ENCODE measurements at regions not wholly inside any gene's neighbourhood (a gene's known extent, or its start where the extent isn't known, plus 50 kb on each side); places are given as distances from the start of the nearest gene placed in this dataset.

DNA sequence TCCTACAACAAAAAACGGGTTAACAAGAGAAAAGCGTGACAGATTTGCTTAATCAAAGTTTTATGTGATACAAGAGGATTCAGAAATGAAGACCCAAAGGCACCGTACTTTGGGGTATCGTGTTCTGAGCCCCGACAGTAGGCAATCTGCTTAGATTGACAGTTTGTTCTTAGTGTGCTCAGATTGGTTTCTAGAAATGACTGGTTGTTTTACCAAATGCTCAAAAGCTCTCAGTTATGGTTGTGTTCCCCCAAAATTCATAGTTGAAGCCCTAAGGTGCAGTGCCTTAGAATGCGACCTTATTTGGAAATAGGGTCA, 102.7 kb downstream of the RASSF10 start:
- ATAC-seq (ENCODE audit: low read depth) (no peak), DNase-seq (ENCODE audit: low spot score in 2 of 2) (no peak)
- peaks cover 13% of the 10 kb centered on the region for H3K9me3 Mint-ChIP-seq
- peaks cover 5% of the 10 kb centered on the region for H3K27me3 Mint-ChIP-seq
- no peak overlapping the region for H3K27ac Mint-ChIP-seq
- no peaks in the 10 kb centered on the region for H3K4me1 Mint-ChIP-seq
- no peaks in the 10 kb centered on the region for H3K36me3 Mint-ChIP-seq
- H3K4me3 Mint-ChIP-seq: no peak overlapping the region

DNA sequence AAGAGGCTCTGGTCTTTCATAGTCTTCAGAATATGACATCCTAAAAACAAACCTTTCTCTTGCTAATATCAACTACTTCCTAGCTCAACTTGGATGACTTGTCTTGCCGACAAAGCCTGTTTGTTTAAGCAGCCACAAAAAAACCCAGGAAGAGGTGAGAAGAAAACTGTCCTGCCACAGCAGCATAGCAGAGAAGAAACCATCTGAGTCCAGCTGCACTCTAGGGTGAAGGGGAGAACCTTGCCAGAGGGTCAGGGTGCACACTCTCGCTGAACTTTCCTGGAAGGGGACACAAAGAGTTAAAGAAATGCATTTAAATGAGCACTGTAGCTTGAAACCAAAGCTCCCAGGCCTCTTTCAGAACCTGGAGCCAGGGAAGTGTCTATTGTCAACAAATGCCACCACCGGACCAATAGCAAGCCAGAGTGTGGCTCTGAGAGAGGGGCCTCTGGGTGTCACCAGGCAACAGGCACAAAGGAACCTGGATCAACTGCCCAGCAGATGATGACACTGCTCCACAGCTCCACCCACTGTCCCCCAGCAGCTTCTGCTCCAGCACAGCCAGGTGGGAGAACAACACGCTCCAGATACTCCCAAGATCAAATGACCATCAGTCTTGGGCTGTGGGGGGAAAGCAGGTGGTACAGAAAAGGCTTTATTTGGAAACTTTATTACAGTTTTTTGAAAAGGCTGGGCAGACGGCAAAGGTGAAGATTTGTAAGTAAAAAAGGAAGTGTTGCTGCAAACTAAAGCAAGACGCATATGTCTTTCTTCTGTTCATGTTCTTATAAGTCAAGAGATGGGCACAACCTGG, 105.7 kb downstream of the RASSF10 start:
- Mint-ChIP-seq H3K36me3 (no peaks in the 10 kb centered on the region), H3K27me3 (peaks cover 7% of the 10 kb centered on the region), H3K4me3 (no peak overlapping the region), H3K27ac (no peak overlapping the region), H3K4me1 (no peaks in the 10 kb centered on the region), H3K9me3 (no peaks in the 10 kb centered on the region)
- no peak for ATAC-seq (ENCODE audit: low read depth)
- no peak for DNase-seq (ENCODE audit: low spot score in 2 of 2)

DNA sequence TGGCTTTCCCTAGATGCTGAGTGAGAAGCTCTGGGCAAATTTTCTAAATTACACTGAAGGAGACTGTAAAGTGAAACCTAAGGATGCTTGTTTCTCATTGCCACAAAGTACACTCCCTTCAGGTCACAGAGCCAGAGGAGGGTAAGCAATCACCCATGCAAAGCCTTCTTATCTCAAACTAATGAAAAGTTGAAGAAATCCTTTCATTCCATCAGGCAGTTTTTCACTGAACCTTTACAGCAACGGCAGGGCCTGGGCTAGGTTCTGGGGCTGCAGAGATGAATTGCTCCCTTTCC, 106.2 kb downstream of the RASSF10 start:
- H3K27me3 Mint-ChIP-seq: peaks cover 7% of the 10 kb centered on the region
- no peak for DNase-seq (ENCODE audit: low spot score in 2 of 2)
- no peak overlapping the region for H3K27ac Mint-ChIP-seq
- ATAC-seq (ENCODE audit: low read depth): no peak
- H3K4me3 Mint-ChIP-seq: no peak overlapping the region
- H3K9me3 Mint-ChIP-seq: no peaks in the 10 kb centered on the region
- H3K36me3 Mint-ChIP-seq: no peaks in the 10 kb centered on the region
- no peaks in the 10 kb centered on the region for H3K4me1 Mint-ChIP-seq

DNA sequence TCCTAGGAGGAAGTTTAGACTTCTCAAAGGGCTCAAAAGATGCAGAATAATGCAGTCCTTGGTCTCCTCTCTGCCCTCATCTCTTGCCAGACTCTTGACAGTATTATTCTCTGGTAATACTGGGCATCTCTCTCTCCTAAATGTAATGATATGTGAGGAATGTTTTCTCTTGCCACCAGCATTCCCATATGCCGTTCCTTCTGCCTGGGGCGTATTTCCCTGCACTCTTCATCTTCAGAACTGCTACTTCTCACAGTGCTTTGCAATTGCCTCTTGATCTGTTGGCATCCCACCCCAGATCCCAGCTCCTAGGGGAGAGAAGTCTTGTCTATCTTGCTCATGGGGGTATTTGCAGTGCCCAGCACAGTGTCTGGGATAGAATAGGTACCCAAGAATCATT, 107.4 kb downstream of the RASSF10 start:
- H3K4me3 Mint-ChIP-seq: no peak overlapping the region
- no peaks in the 10 kb centered on the region for H3K9me3 Mint-ChIP-seq
- DNase-seq (ENCODE audit: low spot score in 2 of 2) (no peak), ATAC-seq (ENCODE audit: low read depth) (no peak)
- no peaks in the 10 kb centered on the region for H3K4me1 Mint-ChIP-seq
- H3K36me3 Mint-ChIP-seq: no peaks in the 10 kb centered on the region
- peaks cover 7% of the 10 kb centered on the region for H3K27me3 Mint-ChIP-seq
- no peak overlapping the region for H3K27ac Mint-ChIP-seq

DNA sequence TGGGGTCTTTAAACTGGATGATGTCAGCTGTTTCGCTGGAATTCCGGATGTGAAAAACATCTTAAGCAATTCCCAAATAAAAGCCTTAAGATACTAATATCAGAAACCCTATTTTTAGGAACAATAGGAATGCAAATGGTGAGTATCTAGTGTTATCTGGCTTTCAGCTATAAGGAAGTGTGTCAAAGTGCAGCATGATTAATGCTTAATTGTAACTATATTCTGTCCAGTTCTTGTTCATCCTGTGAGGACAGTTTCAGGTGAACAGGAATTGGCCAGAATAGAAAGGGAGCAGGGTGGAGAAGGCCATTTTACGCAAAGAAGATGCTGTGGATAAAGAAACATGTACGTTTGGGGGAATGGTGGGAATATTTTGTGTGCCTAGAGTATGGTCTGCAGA, 108.2 kb downstream of the RASSF10 start:
- ATAC-seq (ENCODE audit: low read depth): no peak
- H3K27ac Mint-ChIP-seq: no peak overlapping the region
- no peak for DNase-seq (ENCODE audit: low spot score in 2 of 2)
- H3K4me3 Mint-ChIP-seq: no peak overlapping the region
- no peaks in the 10 kb centered on the region for H3K4me1 Mint-ChIP-seq
- H3K9me3 Mint-ChIP-seq: no peaks in the 10 kb centered on the region
- H3K27me3 Mint-ChIP-seq: peaks cover 7% of the 10 kb centered on the region
- H3K36me3 Mint-ChIP-seq: no peaks in the 10 kb centered on the region

DNA sequence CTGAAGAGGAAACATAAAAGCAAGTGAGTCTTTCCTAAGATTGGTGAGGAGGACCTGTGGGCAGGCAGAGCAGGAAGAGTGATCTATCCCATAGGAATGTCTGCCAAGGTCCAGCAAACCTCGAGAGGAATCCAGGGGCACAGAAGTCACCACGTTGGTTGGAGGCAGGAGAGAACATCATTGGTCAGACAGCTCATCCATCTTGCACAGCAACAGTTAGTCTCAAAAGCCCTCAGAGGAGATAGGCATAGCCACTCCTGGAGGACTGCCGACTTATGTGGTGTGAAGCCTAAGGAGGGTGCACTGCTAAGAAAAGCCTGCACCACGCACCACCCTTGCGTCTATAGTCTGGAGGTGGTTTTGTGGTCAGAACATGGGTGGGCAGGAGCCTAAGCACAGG, 109.1 kb downstream of the RASSF10 start:
- no peak overlapping the region for H3K27ac Mint-ChIP-seq
- no peak overlapping the region for H3K4me3 Mint-ChIP-seq
- peaks cover 4% of the 10 kb centered on the region for H3K9me3 Mint-ChIP-seq
- no peak for ATAC-seq (ENCODE audit: low read depth)
- H3K4me1 Mint-ChIP-seq: no peaks in the 10 kb centered on the region
- peaks cover 7% of the 10 kb centered on the region for H3K27me3 Mint-ChIP-seq
- H3K36me3 Mint-ChIP-seq: no peaks in the 10 kb centered on the region
- DNase-seq (ENCODE audit: low spot score in 2 of 2): no peak

DNA sequence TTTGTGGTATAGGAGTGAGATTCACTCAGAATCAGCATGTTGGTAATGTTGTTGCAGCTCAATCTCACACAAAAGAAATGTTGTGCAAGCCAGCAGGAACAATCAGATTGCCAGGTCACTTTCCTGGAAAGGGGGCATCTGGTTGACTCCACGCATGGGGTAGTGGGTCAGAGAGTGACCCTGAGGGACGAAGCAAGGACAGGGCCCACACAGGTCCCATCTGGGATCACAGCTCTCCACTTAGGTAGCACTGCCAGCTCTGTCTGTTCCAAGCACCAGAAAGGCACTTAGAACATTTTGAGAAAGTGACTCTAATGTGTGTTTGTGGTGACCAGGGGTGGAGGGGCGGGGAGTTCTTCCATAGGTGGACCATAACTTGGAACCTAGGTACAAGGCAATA, 109.5 kb downstream of the RASSF10 start:
- peaks cover 7% of the 10 kb centered on the region for H3K27me3 Mint-ChIP-seq
- no peak for ATAC-seq (ENCODE audit: low read depth)
- DNase-seq (ENCODE audit: low spot score in 2 of 2): no peak
- H3K36me3 Mint-ChIP-seq: no peaks in the 10 kb centered on the region
- no peaks in the 10 kb centered on the region for H3K4me1 Mint-ChIP-seq
- no peak overlapping the region for H3K27ac Mint-ChIP-seq
- peaks cover 4% of the 10 kb centered on the region for H3K9me3 Mint-ChIP-seq
- H3K4me3 Mint-ChIP-seq: no peak overlapping the region

DNA sequence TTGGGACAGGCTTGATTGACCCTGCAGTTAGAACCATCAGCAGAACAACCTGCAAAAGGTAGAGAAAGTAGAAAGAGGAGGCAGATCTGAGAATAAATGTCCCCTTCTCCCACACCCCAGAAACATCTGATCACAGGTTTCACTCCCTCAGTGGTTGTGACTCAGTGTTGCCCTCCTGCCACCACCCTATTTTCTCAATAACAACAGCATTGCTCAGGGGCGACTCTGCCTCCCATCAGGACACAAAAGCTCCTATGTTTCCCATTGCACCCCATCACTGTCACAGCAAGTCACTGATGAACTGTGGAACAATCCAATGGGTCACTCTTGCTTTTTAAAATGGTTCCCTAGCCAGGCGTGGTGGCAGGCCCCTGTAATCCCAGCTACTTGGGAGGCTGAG, 110.2 kb downstream of the RASSF10 start:
- H3K27ac Mint-ChIP-seq: no peak overlapping the region
- no peak overlapping the region for H3K4me3 Mint-ChIP-seq
- H3K27me3 Mint-ChIP-seq: peaks cover 7% of the 10 kb centered on the region
- no peak for ATAC-seq (ENCODE audit: low read depth)
- no peaks in the 10 kb centered on the region for H3K4me1 Mint-ChIP-seq
- no peaks in the 10 kb centered on the region for H3K36me3 Mint-ChIP-seq
- DNase-seq (ENCODE audit: low spot score in 2 of 2): no peak
- peaks cover 4% of the 10 kb centered on the region for H3K9me3 Mint-ChIP-seq

DNA sequence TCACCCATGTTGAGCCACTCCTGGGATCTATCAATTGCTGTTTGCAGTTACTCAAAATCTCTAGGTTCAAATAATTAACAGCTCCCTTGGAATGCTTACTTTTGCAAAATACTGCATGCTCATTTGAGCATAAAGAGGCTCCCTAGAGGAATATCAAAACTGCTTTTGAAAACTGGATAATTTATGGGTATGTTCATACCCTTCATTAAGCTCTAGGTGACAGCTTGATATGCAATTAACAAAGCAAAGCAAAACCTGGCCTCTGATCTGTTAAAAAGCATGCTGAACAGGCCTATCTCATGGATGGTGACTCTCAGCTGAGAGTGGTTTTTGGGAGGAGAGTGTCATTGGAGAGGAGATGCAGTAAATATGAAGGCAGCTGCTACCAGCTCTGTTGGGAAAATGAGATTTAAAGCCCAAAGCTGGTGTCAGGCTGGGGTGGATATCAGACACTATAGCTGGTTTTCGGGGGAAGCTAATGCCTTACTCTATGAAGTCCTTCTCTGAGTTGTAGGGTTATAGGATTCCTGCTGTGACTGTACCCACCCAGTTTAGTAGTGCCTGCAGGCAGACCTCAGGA, 110.9 kb downstream of the RASSF10 start:
- DNase-seq (ENCODE audit: low spot score in 2 of 2): no peak
- Mint-ChIP-seq H3K27ac (no peak overlapping the region), H3K4me3 (no peak overlapping the region), H3K4me1 (no peaks in the 10 kb centered on the region), H3K9me3 (peaks cover 4% of the 10 kb centered on the region), H3K27me3 (peaks cover 7% of the 10 kb centered on the region), H3K36me3 (no peaks in the 10 kb centered on the region)
- no peak for ATAC-seq (ENCODE audit: low read depth)

DNA sequence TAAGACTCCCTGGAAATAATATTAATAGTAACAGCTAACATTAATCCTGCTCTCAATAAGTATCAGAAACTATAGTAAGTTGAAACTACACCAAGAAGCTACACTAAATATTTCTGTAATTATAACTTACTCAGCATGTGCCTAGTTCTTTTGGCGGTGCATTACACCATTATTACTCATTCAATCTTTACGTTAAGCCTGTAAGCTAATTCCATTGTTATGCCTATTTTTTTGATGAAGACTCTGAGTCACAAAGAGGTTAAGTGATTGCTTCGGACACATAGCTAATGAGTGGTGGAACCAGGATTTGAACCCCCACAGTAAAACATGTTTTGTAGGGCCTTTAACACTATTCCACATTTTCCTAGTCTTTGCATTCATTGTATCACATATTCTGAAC, 111.6 kb downstream of the RASSF10 start:
- peaks cover 7% of the 10 kb centered on the region for H3K27me3 Mint-ChIP-seq
- H3K9me3 Mint-ChIP-seq: peaks cover 4% of the 10 kb centered on the region
- no peaks in the 10 kb centered on the region for H3K36me3 Mint-ChIP-seq
- no peak for DNase-seq (ENCODE audit: low spot score in 2 of 2)
- no peaks in the 10 kb centered on the region for H3K4me1 Mint-ChIP-seq
- H3K4me3 Mint-ChIP-seq: no peak overlapping the region
- no peak overlapping the region for H3K27ac Mint-ChIP-seq
- ATAC-seq (ENCODE audit: low read depth): no peak

DNA sequence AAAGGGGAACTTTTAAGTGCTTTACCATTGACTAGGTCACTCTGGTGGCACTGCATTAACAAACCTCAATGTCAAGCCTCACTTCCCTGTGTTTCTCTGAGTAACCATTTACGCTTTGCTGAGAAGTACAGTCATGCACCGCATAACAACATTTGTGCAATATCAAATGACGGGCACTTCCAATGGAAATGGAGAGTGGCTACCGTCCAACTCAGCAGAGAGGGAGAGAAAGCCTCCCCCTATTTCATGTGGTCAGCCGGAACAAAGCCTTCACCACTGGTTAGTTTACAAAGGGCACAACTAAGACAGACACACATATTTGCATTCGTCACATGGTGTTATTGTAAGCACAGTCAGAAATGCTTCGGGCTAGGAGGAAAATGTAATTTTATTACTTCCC, 117.3 kb downstream of the RASSF10 start:
- Mint-ChIP-seq H3K9me3 (peaks cover 8% of the 10 kb centered on the region), H3K36me3 (no peaks in the 10 kb centered on the region), H3K4me3 (no peak overlapping the region), H3K4me1 (no peaks in the 10 kb centered on the region), H3K27me3 (peaks cover 2% of the 10 kb centered on the region), H3K27ac (no peak overlapping the region)
- ATAC-seq (ENCODE audit: low read depth): no peak
- DNase-seq (ENCODE audit: low spot score in 2 of 2): no peak

DNA sequence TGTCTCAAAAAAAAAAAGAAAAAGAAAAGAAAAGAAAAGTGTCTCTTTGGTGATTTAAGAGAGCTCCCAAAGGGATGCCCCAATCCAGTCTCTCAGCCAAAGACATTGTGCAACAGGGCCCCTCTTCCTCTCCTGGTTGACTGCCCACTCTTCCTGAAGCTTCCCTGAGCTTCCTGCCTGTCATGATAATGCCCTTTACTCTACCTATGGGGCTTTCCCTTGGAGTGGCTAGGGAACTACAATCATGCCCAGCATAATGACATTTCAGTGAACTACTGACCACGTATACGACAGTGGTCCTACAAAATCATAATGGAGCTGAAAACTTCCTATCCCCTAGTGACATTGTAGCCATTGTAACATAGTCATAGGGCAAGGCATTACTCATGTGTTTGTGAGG, 118.0 kb downstream of the RASSF10 start:
- H3K9me3 Mint-ChIP-seq: peaks cover 11% of the 10 kb centered on the region
- H3K36me3 Mint-ChIP-seq: no peaks in the 10 kb centered on the region
- H3K4me1 Mint-ChIP-seq: no peaks in the 10 kb centered on the region
- H3K27ac Mint-ChIP-seq: no peak overlapping the region
- H3K4me3 Mint-ChIP-seq: no peak overlapping the region
- DNase-seq (ENCODE audit: low spot score in 2 of 2): no peak
- peaks cover 2% of the 10 kb centered on the region for H3K27me3 Mint-ChIP-seq
- no peak for ATAC-seq (ENCODE audit: low read depth)

DNA sequence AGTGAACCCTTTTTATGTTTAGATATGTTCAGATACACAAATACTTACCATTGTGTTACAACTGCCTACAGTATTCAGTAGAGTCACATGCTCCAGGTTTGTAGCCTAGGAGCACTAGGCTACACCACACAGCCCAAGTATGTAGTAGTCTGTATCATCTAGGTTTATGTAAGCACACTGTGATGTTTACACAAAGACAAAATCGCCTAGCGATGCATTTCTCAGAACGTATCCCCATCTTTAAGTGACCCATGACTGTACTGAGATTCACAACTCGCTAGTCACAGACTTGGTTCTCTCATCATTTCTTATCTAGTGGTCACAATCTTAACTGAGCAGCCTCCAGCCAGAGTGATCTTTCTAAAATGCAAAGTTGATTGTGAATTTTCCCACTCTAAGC, 119.2 kb downstream of the RASSF10 start:
- H3K27me3 Mint-ChIP-seq: peaks cover 2% of the 10 kb centered on the region
- DNase-seq (ENCODE audit: low spot score in 2 of 2) (no peak), ATAC-seq (ENCODE audit: low read depth) (no peak)
- no peaks in the 10 kb centered on the region for H3K36me3 Mint-ChIP-seq
- H3K9me3 Mint-ChIP-seq: peaks cover 7% of the 10 kb centered on the region
- H3K4me3 Mint-ChIP-seq: no peak overlapping the region
- peaks cover 5% of the 10 kb centered on the region for H3K4me1 Mint-ChIP-seq
- no peak overlapping the region for H3K27ac Mint-ChIP-seq

DNA sequence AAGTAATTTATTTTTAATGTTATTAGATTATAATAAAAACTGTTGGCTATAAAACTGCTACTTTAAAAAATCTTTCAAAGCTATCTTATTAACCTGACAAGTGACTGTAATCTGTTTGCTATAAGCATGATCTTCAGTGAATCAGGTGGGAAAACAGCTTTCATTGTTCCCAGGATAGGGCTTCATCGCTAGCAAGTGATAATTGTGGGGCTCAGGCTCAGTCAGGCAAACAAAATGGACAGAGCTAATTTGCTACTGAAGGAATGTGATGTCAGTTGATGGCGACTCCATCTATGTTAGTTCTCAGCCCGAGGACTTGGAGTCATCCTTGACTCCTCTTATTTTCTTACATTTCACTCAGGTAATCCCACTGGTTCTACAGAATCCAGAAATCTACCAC, 125.0 kb downstream of the RASSF10 start:
- Mint-ChIP-seq H3K9me3 (peaks cover 9% of the 10 kb centered on the region), H3K4me3 (no peak overlapping the region), H3K4me1 (peaks cover 5% of the 10 kb centered on the region), H3K27ac (no peak overlapping the region), H3K27me3 (peaks cover 15% of the 10 kb centered on the region), H3K36me3 (no peaks in the 10 kb centered on the region)
- DNase-seq (ENCODE audit: low spot score in 2 of 2) (no peak), ATAC-seq (ENCODE audit: low read depth) (no peak)

DNA sequence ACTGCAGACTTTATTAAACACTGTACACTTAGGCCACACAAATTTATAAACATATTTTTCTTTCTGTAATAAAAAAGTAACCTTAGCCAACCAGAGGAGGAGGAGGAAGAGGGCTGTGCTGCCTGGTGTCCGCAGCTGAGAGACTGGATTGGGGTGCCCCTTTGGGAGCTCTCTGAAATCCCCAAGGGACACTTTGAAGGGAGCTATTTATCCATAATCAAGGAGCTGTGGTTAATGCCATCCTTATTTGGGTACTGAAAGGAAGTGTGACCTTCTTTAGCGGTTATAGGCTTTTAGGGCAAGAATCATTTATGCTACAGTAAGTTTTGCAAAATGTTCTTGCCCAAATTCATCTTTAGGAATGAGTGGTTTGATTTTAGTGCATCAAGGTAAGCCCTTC, 125.8 kb downstream of the RASSF10 start:
- ATAC-seq (ENCODE audit: low read depth) (no peak), DNase-seq (ENCODE audit: low spot score in 2 of 2) (no peak)
- no peak overlapping the region for H3K27ac Mint-ChIP-seq
- no peaks in the 10 kb centered on the region for H3K36me3 Mint-ChIP-seq
- peaks cover 11% of the 10 kb centered on the region for H3K9me3 Mint-ChIP-seq
- peaks cover 15% of the 10 kb centered on the region for H3K27me3 Mint-ChIP-seq
- peaks cover 5% of the 10 kb centered on the region for H3K4me1 Mint-ChIP-seq
- H3K4me3 Mint-ChIP-seq: no peak overlapping the region
